Suppressor macrophage treated with lipopolysaccharide for 1 hour (primary cell): ENCODE measurements at regions not wholly inside any gene's neighbourhood (a gene's known extent, or its start where the extent isn't known, plus 50 kb on each side); places are given as distances from the start of the nearest gene placed in this dataset.

ENCODE experiments used
- DNase-seq, 3 donors: peaks; one replicate each; pipeline ENCODE4 v3.0.0-alpha.2; 2020 to 2022

DNA sequence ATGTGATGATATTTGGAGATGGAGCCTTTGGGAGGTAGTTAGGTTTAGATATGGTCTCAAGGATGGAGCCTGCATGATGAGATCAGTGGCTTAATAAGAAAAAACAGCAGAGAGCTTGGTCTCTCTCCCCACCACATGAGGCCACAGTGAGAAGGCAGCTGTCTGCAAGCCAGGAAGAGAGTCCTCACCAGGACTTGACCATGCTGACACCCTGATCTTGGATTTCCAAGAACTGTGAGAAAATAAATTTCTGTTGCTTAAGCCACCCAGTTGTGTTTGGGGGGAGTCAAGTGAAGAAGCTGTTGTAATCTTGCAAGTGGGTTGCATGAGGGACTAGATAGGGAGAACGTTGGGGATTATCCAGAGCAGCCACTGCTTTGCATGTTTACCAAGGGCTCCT is 62.3 kb upstream of the TNFAIP8L3 start:
- DNase-seq: peak in 1 of 3 donors; percentile 34

DNA sequence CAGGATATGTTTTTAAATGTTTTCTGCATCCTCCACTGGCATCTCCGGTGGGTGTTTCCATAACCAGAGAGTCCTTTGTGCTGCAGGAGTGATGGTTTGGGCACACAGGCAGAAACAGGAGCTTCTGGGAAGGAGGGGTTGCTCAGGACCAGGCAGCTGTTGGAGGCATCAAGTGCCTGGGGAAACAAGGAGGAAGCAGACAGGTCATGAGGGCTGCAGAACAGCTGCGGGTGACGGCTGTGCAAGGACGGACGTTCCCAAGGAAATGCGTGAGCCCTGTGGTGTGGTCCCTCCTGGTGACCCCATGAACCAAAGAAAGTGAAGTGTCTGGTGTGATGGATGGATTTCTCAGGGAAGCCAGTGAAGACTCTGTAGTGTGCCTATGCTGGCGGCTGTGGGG is 61.2 kb upstream of the TNFAIP8L3 start:
- no peak for DNase-seq

DNA sequence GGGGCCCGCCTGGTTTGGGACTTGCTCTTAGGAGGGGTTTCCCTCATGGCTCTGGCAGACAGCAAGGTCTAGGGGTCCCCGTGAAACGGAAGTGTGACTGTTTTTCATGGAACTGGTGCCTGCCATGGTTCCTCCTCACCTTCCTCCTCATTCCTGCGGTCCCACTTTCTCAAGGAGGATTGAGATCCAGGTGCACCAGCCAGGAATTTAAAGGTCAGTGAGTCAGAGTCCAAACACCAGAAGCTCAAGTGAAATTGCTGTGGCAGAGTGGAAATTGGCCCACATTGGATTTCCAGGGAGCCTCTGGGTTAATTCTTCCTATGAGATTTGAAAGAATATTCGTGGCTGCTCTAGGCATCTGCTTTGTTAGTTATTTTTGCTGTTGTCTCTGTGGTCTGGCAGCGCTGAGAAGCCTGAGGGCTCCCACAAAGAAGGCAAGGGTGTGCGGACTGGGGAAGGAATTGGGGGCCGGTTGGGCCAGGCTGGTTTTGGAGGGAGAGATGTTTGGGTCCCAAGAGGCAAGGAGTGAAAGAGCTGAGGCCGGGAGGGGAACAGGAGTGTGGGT is 60.4 kb upstream of the TNFAIP8L3 start:
- no peak for DNase-seq
